Thoracic aorta (tissue), 2 donors: ENCODE measurements at regions not wholly inside any gene's neighbourhood (a gene's known extent, or its start where the extent isn't known, plus 50 kb on each side); places are given as distances from the start of the nearest gene placed in this dataset.

Experiments used
- ATAC-seq: fragments of 150-250 bp; one replicate; pipeline ENCODE4 v1.8.0; 2017; ENCODE audit warnings: low read depth; ENCODE audit not compliant: insufficient number of reproducible peaks, low FRiP score
- DNase-seq: peaks from one replicate; pipeline ENCODE4 v3.0.0-alpha.2; 2020; ENCODE audit warnings: low spot score
- H3K27ac ChIP-seq, 2 donors: fragments of 200-600 bp; sonication (generic); 1 replicate in 1 of 2; 2 replicates in 1 of 2; pipeline ENCODE4 v1.5.1; 2016; ENCODE audit warnings: mild to moderate bottlenecking in 2 of 2, moderate library complexity in 2 of 2
- H3K27me3 ChIP-seq: fragments of 200-600 bp; sonication (generic); replicated peaks from 2 replicates; pipeline ENCODE4 v1.6.0; 2016; ENCODE audit warnings: mild to moderate bottlenecking; ENCODE audit not compliant: insufficient read depth
- H3K36me3 ChIP-seq: fragments of 200-600 bp; sonication (generic); one replicate; pipeline ENCODE4 v1.5.1; 2016
- H3K4me1 ChIP-seq, 2 donors: fragments of 200-600 bp; sonication (generic); 1 replicate in 1 of 2; 2 replicates in 1 of 2; pipeline versions ENCODE4 v1.5.1 to v1.6.0; 2016; ENCODE audit warnings: low read depth in 2 of 2, mild to moderate bottlenecking in 1 of 2; ENCODE audit not compliant: control insufficient read depth in 1 of 2
- H3K4me3 ChIP-seq: fragments of 200-600 bp; sonication (generic); 2 replicates; pipeline ENCODE4 v1.5.1; 2016; ENCODE audit warnings: mild to moderate bottlenecking
- H3K9me3 ChIP-seq: fragments of 200-600 bp; sonication (generic); 2 replicates; pipeline ENCODE4 v1.5.1; 2016
- CTCF ChIP-seq: fragments of 200-600 bp; sonication (generic); IDR thresholded peaks from one replicate; pipeline ENCODE4 v1.5.1; 2019; ENCODE audit warnings: antibody characterized with exemption

GRCh38 chr12:91690531-91690930 is 455.1 kb downstream of the BTG1 start:
- H3K27ac ChIP-seq = no peak overlapping the region
- H3K9me3 ChIP-seq = no peaks in the 10 kb centered on the region
- H3K36me3 ChIP-seq = no peaks in the 10 kb centered on the region
- no peak for TF ChIP-seq CTCF
- no peak overlapping the region for H3K4me3 ChIP-seq
- ATAC-seq (no peak), DNase-seq (no peak)
- H3K27me3 ChIP-seq = no peaks in the 10 kb centered on the region
- H3K4me1 ChIP-seq = no peaks in the 10 kb centered on the region

- Histone ChIP-seq H3K27me3 (no peaks in the 10 kb centered on the region), H3K27ac (no peak overlapping the region), H3K9me3 (no peaks in the 10 kb centered on the region), H3K4me1 (no peaks in the 10 kb centered on the region), H3K4me3 (no peak overlapping the region), H3K36me3 (no peaks in the 10 kb centered on the region)
- no peak for DNase-seq
- no peak for ATAC-seq
- no peak for TF ChIP-seq CTCF
Observed at GRCh38 chr12:91687052-91688017, 458.3 kb downstream of the BTG1 start.

- Histone ChIP-seq H3K4me1 (no peaks in the 10 kb centered on the region), H3K4me3 (no peak overlapping the region), H3K27ac (no peak overlapping the region), H3K9me3 (no peaks in the 10 kb centered on the region), H3K36me3 (no peaks in the 10 kb centered on the region), H3K27me3 (no peaks in the 10 kb centered on the region)
- TF ChIP-seq CTCF = no peak
- DNase-seq = no peak
- no peak for ATAC-seq
Observed at GRCh38 chr12:91685917-91686316, 459.7 kb downstream of the BTG1 start.

GRCh38 chr12:91681751-91682150 is 463.9 kb downstream of the BTG1 start:
- Histone ChIP-seq H3K4me3 (no peak overlapping the region), H3K9me3 (no peaks in the 10 kb centered on the region), H3K36me3 (no peaks in the 10 kb centered on the region), H3K27me3 (no peaks in the 10 kb centered on the region), H3K4me1 (no peaks in the 10 kb centered on the region), H3K27ac (no peak overlapping the region)
- no peak for TF ChIP-seq CTCF
- ATAC-seq (no peak), DNase-seq (no peak)

GRCh38 chr12:91680864-91681263 is 464.8 kb downstream of the BTG1 start:
- Histone ChIP-seq H3K27me3 (no peaks in the 10 kb centered on the region), H3K4me1 (peaks cover 0 to 4% of the 10 kb centered on the region in 2 donors)

More at GRCh38 chr12:91680864-91681263, 464.8 kb downstream of the BTG1 start:
- no peak for TF ChIP-seq CTCF
- no peaks in the 10 kb centered on the region for H3K9me3 ChIP-seq
- ATAC-seq (no peak), DNase-seq (no peak)
- no peak overlapping the region for H3K4me3 ChIP-seq
- no peaks in the 10 kb centered on the region for H3K36me3 ChIP-seq
- H3K27ac ChIP-seq = no peak overlapping the region
